ENCODE measurements at regions not wholly inside any gene's neighbourhood (a gene's known extent, or its start where the extent isn't known, plus 50 kb on each side); places are given as distances from the start of the nearest gene placed in this dataset.
"Not testable (repeated sequence)": the region's sequence is repeated elsewhere in the genome, so short reads cannot be mapped to it uniquely, and the experiment has no call there.

DNA sequence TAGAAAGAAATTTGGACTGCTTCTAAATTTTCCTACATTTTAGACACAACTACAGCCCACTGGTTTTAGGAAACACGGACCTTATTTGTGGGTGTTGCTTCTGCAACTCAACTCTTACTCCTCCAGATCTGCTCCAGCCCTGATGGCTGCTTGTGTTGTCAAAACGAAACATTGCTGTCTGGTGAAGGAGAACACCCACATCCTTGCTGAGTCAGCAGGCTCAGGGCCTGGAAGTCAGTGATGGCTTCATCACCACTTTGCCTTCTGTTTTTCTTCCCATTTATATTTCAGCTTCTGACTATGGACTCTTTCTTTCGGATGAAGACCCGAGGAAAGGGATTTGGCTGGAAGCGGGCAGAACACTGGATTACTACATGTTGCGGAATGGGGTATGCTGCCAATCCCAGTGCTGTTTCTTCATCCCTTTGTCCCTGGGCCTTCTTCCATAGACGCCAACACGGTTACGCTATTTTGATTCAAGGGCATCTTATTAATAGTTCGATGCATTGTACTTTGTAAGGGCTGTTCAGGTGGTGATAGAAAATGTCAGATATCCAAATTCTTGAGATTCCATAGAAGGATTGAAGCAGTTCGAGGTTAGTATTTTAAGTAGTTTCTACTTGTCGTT lies 392.6 kb upstream of the TPM1 start:
- peak; percentile 46 for DNase-seq (ENCODE audit: low read depth)

GRCh38 chr15:62653122-62653521 lies 389.4 kb upstream of the TPM1 start:
- no peak overlapping the region for H3K4me3 ChIP-seq (ENCODE audit: low read depth, low read length)
- no peak for DNase-seq (ENCODE audit: low read depth)
- TF ChIP-seq, protein P1, sequence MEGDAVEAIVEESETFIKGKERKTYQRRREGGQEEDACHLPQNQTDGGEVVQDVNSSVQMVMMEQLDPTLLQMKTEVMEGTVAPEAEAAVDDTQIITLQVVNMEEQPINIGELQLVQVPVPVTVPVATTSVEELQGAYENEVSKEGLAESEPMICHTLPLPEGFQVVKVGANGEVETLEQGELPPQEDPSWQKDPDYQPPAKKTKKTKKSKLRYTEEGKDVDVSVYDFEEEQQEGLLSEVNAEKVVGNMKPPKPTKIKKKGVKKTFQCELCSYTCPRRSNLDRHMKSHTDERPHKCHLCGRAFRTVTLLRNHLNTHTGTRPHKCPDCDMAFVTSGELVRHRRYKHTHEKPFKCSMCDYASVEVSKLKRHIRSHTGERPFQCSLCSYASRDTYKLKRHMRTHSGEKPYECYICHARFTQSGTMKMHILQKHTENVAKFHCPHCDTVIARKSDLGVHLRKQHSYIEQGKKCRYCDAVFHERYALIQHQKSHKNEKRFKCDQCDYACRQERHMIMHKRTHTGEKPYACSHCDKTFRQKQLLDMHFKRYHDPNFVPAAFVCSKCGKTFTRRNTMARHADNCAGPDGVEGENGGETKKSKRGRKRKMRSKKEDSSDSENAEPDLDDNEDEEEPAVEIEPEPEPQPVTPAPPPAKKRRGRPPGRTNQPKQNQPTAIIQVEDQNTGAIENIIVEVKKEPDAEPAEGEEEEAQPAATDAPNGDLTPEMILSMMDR (conservative IDR thresholded peaks at IDR 0.05; ENCODE audit: low read depth, low read length) = no peak

More for the DNA sequence above, 392.6 kb upstream of the TPM1 start:
- no peak overlapping the region for H3K4me3 ChIP-seq (ENCODE audit: low read depth, low read length)
- TF ChIP-seq, protein P1 (conservative IDR thresholded peaks at IDR 0.05; ENCODE audit: low read depth, low read length) = no peak

DNA sequence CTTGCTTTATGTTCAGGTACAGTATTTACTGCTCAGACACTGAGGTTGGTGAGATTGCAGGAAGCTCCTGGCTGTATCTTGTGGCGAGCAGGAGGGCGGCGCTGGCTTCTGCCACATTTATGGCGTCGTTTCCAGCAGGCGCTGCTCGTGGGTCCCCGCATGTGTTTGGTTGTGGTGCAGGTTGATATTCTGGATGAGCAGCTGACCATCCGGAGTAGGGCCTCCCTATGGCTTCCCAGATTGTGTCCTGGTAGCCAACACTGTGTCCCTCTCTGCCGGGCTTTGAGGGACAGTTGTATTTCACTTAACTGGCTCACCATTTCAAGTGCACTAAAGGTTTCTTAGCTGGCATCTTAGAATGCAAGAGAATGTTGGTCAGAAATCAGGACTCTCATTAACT lies 386.5 kb upstream of the TPM1 start:
- TF ChIP-seq, protein P1 (conservative IDR thresholded peaks at IDR 0.05; ENCODE audit: low read depth, low read length) = no peak
- no peak for DNase-seq (ENCODE audit: low read depth)
- no peak overlapping the region for H3K4me3 ChIP-seq (ENCODE audit: low read depth, low read length)

- not testable (repeated sequence) for DNase-seq (ENCODE audit: low read depth); H3K4me3 ChIP-seq (ENCODE audit: low read depth, low read length)
Observed at GRCh38 chr15:62657501-62657900, 385.0 kb upstream of the TPM1 start.

DNA sequence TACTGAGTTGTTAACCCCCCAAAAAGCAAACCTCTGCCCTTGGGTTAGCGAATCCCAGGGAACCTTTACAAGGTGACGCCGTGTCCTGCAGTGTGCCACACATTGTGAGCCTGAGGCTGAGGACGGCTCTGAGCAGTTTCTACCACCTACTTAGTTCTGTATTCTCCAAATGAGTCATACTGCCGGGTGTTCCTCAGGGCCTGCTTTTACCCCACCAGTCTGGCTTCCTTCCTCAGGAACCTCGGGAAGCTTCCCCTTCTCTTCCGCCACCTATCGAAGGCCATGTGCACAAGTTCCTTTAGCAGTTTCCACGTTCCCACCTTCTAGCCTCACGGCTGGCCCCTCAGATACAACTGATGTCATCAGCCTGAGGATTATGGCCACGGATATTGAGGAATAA lies 384.0 kb upstream of the TPM1 start:
- no peak for DNase-seq (ENCODE audit: low read depth)
- no peak overlapping the region for H3K4me3 ChIP-seq (ENCODE audit: low read depth, low read length)
- TF ChIP-seq, protein P1 (conservative IDR thresholded peaks at IDR 0.05; ENCODE audit: low read depth, low read length) = no peak

DNA sequence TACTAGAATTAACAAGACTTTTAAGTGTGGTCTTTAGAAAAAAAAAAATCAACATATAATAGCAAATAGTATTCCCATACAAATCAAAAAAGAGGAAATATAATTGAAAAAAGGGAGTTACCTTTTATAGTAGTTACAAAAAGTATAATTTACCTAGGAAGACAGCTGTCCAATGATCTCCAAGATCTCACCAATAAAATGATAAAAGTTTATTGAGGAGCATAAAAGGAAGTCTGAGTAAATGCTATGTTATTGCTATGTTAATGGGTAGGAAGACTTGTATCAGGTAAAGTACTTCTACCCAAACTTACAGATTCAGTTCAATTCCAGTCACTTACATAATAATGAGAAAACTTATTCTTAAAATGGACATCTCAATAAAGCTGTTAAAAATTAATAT lies 379.0 kb upstream of the TPM1 start:
- no peak for DNase-seq (ENCODE audit: low read depth)
- H3K4me3 ChIP-seq (ENCODE audit: low read depth, low read length) = no peak overlapping the region
- TF ChIP-seq, protein P1 (conservative IDR thresholded peaks at IDR 0.05; ENCODE audit: low read depth, low read length) = no peak

GRCh38 chr15:62665449-62665848 lies 377.1 kb upstream of the TPM1 start:
- DNase-seq (ENCODE audit: low read depth) = no peak

More at GRCh38 chr15:62665449-62665848, 377.1 kb upstream of the TPM1 start:
- no peak overlapping the region for H3K4me3 ChIP-seq (ENCODE audit: low read depth, low read length)
- TF ChIP-seq, protein P1 (conservative IDR thresholded peaks at IDR 0.05; ENCODE audit: low read depth, low read length) = no peak

Data from epithelial cell of proximal tubule (primary cell).